Lower leg skin (tissue), 4 donors: ENCODE measurements at regions not wholly inside any gene's neighbourhood (a gene's known extent, or its start where the extent isn't known, plus 50 kb on each side); places are given as distances from the start of the nearest gene placed in this dataset.
"Not testable (repeated sequence)": the region's sequence is repeated elsewhere in the genome, so short reads cannot be mapped to it uniquely, and the experiment has no call there.

ENCODE experiments used
- DNase-seq, 2 donors: peaks; one replicate each; pipeline ENCODE4 v3.0.0-alpha.2; 2019; ENCODE audit warnings: low spot score in 2 of 2
- H3K4me3 ChIP-seq: fragments of 200-600 bp; sonication (generic); 2 replicates; pipeline ENCODE4 v1.5.1; 2017; ENCODE audit warnings: mild to moderate bottlenecking, low read depth; ENCODE audit not compliant: poor library complexity, severe bottlenecking
- CTCF ChIP-seq, 3 donors: fragments of 450-650 bp; IDR thresholded peaks; one replicate each; pipeline ENCODE4 v1.5.1; 2016; ENCODE audit warnings: antibody characterized with exemption in 3 of 3, mild to moderate bottlenecking in 3 of 3, moderate library complexity in 2 of 3
- POLR2A ChIP-seq, 2 donors: fragments of 450-650 bp; IDR thresholded peaks; one replicate each; pipeline ENCODE4 v1.6.1; 2016 to 2017; ENCODE audit warnings: antibody characterized with exemption in 2 of 2, mild to moderate bottlenecking in 1 of 2, moderate library complexity in 1 of 2
- WGBS, 2 donors: methylation state at CpG; one replicate each; pipeline ENCODE4 v1.1.5; 2018; 5-methylcytosine and 5-hydroxymethylcytosine counted together
- intact Hi-C: fragments of 100-400 bp; cut with DNase I; formaldehyde crosslinking; loops from one replicate; pipeline ENCODE4 v1.15.0; 2023; ENCODE audit warnings: low total_unique reads

- intact Hi-C loops: no loop called here
- DNase-seq: peak in 1 of 2 donors; percentile 28
- H3K4me3 ChIP-seq: no peak overlapping the region
- 33 to 43% methylated on average over 3 of the region's 3 CpGs for WGBS, 2 donors
- TF ChIP-seq CTCF (IDR thresholded peaks at IDR 0.05): no peak
- no peak for TF ChIP-seq POLR2A (IDR thresholded peaks at IDR 0.05)
Measured at GRCh38 chr7:118872568-118872967, 648.1 kb downstream of the ANKRD7 start.

DNA sequence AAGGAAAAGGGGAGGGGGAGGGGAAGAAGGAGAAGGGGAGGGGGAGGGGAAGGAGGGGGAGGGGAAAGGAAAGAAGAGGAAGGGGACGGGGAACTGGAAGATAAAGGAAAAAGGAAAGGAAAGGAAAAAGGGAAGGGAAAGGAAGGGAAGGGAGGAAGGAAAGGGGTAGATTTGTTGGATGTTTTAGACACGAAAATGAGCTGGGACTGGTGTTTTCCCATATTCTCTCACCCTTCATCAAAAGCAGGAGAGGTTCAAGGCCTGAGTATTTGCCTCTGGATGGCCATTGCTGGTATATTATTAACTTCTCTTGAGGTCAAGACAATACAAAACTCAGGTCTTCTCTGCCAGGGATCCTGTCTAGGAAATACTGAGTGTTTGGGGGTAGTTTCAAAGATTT, 652.7 kb downstream of the ANKRD7 start:
- no peak for TF ChIP-seq CTCF (IDR thresholded peaks at IDR 0.05)
- no peak for TF ChIP-seq POLR2A (IDR thresholded peaks at IDR 0.05)
- DNase-seq: no peak
- WGBS, 2 donors: 85% methylated on average over 2 of the region's 2 CpGs
- intact Hi-C loops: no loop called here
- no peak overlapping the region for H3K4me3 ChIP-seq

DNA sequence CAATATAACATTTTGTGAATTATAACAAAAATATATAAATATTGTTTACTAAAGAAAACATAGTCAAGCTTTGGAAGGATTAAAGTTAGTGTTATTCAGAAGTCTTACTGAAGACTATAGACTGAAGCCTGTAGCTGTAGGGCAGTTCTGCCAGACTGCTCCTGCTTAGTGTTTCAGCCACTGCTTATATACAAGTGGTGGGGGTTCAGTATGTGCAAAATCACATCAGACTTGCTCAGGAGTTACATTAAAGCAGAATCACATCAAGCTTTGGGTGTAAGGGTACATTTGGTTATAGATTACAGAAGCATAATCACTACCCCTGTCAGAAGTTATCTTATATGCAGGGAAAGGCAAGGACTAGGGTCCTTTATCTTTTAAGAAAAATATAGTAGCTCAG, 653.8 kb downstream of the ANKRD7 start:
- DNase-seq: no peak
- no peak for TF ChIP-seq POLR2A (IDR thresholded peaks at IDR 0.05)
- TF ChIP-seq CTCF (IDR thresholded peaks at IDR 0.05): no peak
- intact Hi-C loops: no loop called here
- no peak overlapping the region for H3K4me3 ChIP-seq

GRCh38 chr7:118898284-118898683, 673.8 kb downstream of the ANKRD7 start:
- no peak for DNase-seq
- 88% methylated on average over 2 of the region's 2 CpGs for WGBS, 2 donors
- no peak for TF ChIP-seq POLR2A (IDR thresholded peaks at IDR 0.05)
- TF ChIP-seq CTCF (IDR thresholded peaks at IDR 0.05): no peak
- H3K4me3 ChIP-seq: no peak overlapping the region
- intact Hi-C loops: no loop called here

DNA sequence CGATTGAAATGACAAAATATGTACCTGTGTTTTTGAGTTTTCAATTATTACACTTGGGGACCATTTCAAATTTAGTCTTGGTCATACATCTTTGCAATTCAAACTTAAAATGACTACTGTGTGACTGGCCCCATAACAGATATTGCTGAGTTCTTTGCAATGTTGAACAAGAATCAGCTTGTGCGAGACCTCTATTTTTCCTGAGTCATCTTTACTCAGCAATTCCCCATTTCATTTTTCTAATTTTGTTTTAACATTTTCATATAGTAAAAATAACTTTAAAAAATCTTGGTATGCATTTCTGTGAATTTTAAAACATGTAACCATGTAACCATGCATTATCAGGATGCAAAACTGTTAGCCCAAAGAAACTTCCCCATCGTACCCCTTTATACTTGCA, 678.1 kb downstream of the ANKRD7 start:
- 86 to 92% methylated on average over 3 of the region's 3 CpGs for WGBS, 2 donors
- intact Hi-C loops: no loop called here
- TF ChIP-seq POLR2A (IDR thresholded peaks at IDR 0.05) (no peak), CTCF (IDR thresholded peaks at IDR 0.05) (no peak)

DNA sequence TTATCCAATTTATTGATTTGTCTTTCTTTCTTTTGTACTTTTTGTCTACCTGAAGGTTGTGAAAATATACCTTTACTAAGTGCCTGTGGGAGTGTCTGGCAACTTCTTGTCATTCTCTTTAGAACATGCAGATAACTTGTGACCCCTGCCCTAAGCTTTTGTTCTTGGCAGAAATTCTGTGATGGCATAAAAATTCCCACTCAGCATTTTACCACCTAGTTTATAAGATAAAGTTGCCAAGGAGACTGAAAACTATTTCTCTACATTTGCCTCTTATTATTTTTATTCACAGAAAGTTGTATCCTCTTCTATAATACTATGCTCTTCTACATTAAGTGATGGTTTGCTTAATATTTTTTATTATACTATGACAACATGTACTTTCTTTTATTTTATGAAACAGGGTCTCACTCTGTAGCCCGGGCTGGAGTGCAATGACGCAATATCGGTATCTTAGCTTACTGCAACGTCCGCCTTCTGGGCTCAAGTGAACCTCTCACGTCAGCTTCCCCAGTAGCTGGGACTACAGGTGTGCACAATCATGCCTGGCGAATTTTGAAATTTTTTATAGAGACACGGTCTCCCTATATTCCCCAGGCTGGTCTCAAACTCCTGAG, 683.5 kb downstream of the ANKRD7 start:
- 89 to 90% methylated on average over 8 of the region's 8 CpGs for WGBS, 2 donors

More for the DNA sequence above, 678.1 kb downstream of the ANKRD7 start:
- H3K4me3 ChIP-seq: no peak overlapping the region
- DNase-seq: no peak

GRCh38 chr7:118916120-118916519, 691.6 kb downstream of the ANKRD7 start:
- intact Hi-C loops, H3K4me3 ChIP-seq, DNase-seq: not testable (repeated sequence)
- WGBS, 2 donors: 90 to 92% methylated on average over 3 of the region's 3 CpGs

More for the DNA sequence above, 683.5 kb downstream of the ANKRD7 start:
- intact Hi-C loops: no loop called here
- DNase-seq: no peak
- TF ChIP-seq CTCF (IDR thresholded peaks at IDR 0.05) (no peak), POLR2A (IDR thresholded peaks at IDR 0.05) (no peak)
- no peak overlapping the region for H3K4me3 ChIP-seq
